Type B pancreatic cell (in vitro differentiated cells): ENCODE measurements at regions not wholly inside any gene's neighbourhood (a gene's known extent, or its start where the extent isn't known, plus 50 kb on each side); places are given as distances from the start of the nearest gene placed in this dataset.

Source experiments
- DNase-seq: peaks from one replicate; pipeline ENCODE4 v3.0.0; 2021; ENCODE audit warnings: mixed read lengths; ENCODE audit not compliant: unreplicated experiment; ENCODE audit errors: extremely low spot score
- H3K27ac Mint-ChIP-seq: 2 replicates; pipeline ENCODE4 v1.8.0; 2021; ENCODE audit warnings: mild to moderate bottlenecking, mixed read lengths
- H3K27me3 Mint-ChIP-seq: 2 replicates; pipeline ENCODE4 v1.8.0; 2021; ENCODE audit warnings: mixed read lengths
- H3K36me3 Mint-ChIP-seq: 2 replicates; pipeline ENCODE4 v1.8.0; 2021; ENCODE audit warnings: mixed read lengths
- H3K4me1 Mint-ChIP-seq: one replicate; pipeline ENCODE4 v1.8.0; 2021; ENCODE audit warnings: mixed read lengths; ENCODE audit not compliant: unreplicated experiment
- H3K4me3 Mint-ChIP-seq: 2 replicates; pipeline ENCODE4 v1.8.0; 2021; ENCODE audit warnings: mild to moderate bottlenecking, mixed read lengths
- H3K9me3 Mint-ChIP-seq: 2 replicates; pipeline ENCODE4 v1.8.0; 2021; ENCODE audit warnings: mixed read lengths
- CTCF ChIP-seq: fragments of 200-600 bp; sonication (generic); conservative IDR thresholded peaks from 2 replicates; pipeline ENCODE4 v1.5.0; 2021; ENCODE audit warnings: antibody characterized with exemption, mild to moderate bottlenecking

GRCh38 chr20:40893610-40894236, 134.9 kb upstream of the TOP1 start:
- DNase-seq = no peak
- Mint-ChIP-seq H3K9me3 (no peaks in the 10 kb centered on the region), H3K36me3 (no peaks in the 10 kb centered on the region), H3K27ac (no peak overlapping the region), H3K27me3 (peaks cover 23% of the 10 kb centered on the region), H3K4me3 (no peak overlapping the region), H3K4me1 (peaks cover 14% of the 10 kb centered on the region)
- TF ChIP-seq CTCF = no peak

GRCh38 chr20:40894237-40894630, 134.4 kb upstream of the TOP1 start:
- Mint-ChIP-seq H3K27me3 (peaks cover 22% of the 10 kb centered on the region), H3K4me3 (no peak overlapping the region), H3K4me1 (peaks cover 14% of the 10 kb centered on the region), H3K36me3 (no peaks in the 10 kb centered on the region), H3K27ac (no peak overlapping the region), H3K9me3 (no peaks in the 10 kb centered on the region)
- no peak for DNase-seq
- TF ChIP-seq CTCF = no peak

- no peak for DNase-seq
- no peak for TF ChIP-seq CTCF
- no peaks in the 10 kb centered on the region for H3K36me3 Mint-ChIP-seq
- peaks cover 14% of the 10 kb centered on the region for H3K4me1 Mint-ChIP-seq
- H3K27ac Mint-ChIP-seq = no peak overlapping the region
- H3K4me3 Mint-ChIP-seq = no peak overlapping the region
- H3K27me3 Mint-ChIP-seq = peaks cover 14% of the 10 kb centered on the region
- H3K9me3 Mint-ChIP-seq = no peaks in the 10 kb centered on the region
Observed at GRCh38 chr20:40895182-40895581, 133.4 kb upstream of the TOP1 start.

- Mint-ChIP-seq H3K36me3 (no peaks in the 10 kb centered on the region), H3K27me3 (peaks cover 14% of the 10 kb centered on the region), H3K4me1 (peaks cover 14% of the 10 kb centered on the region), H3K27ac (no peak overlapping the region), H3K9me3 (no peaks in the 10 kb centered on the region), H3K4me3 (no peak overlapping the region)
- no peak for TF ChIP-seq CTCF
- no peak for DNase-seq
Observed at GRCh38 chr20:40896814-40897700, 131.6 kb upstream of the TOP1 start.

- no peaks in the 10 kb centered on the region for H3K9me3 Mint-ChIP-seq
- peaks cover 18% of the 10 kb centered on the region for H3K4me1 Mint-ChIP-seq
- H3K36me3 Mint-ChIP-seq = no peaks in the 10 kb centered on the region
- no peak overlapping the region for H3K4me3 Mint-ChIP-seq
- DNase-seq = peak; percentile 42
- H3K27me3 Mint-ChIP-seq = peaks cover 13% of the 10 kb centered on the region
- no peak for TF ChIP-seq CTCF
- H3K27ac Mint-ChIP-seq = no peak overlapping the region
Observed at GRCh38 chr20:40899344-40899743, 129.3 kb upstream of the TOP1 start.
